ENCODE measurements at regions not wholly inside any gene's neighbourhood (a gene's known extent, or its start where the extent isn't known, plus 50 kb on each side); places are given as distances from the start of the nearest gene placed in this dataset.

- TF ChIP-seq ARID3B (CRISPR knock-in tag; IDR thresholded peaks at IDR 0.05; ENCODE audit: borderline replicate concordance) = no peak
- TF ChIP-seq SPI1 (IDR thresholded peaks at IDR 0.05; ENCODE audit: borderline replicate concordance, low read depth, low read length) = no peak
- no peak for TF ChIP-seq KHSRP (IDR thresholded peaks at IDR 0.05)
- TF ChIP-seq CHD4 (IDR thresholded peaks at IDR 0.05; ENCODE audit: insufficient read depth, insufficient replicate concordance, low read depth, low read length, poor library complexity, severe bottlenecking) = no peak
- no peak for TF ChIP-seq MAFK (IDR thresholded peaks at IDR 0.05; ENCODE audit: low read length)
- TF ChIP-seq MED1 (CRISPR knock-in tag; IDR thresholded peaks at IDR 0.05; ENCODE audit: borderline replicate concordance) = no peak
- no peak for TF ChIP-seq ZNF592 (IDR thresholded peaks at IDR 0.05)
- no peak for TF ChIP-seq PURB (CRISPR knock-in tag; IDR thresholded peaks at IDR 0.05; ENCODE audit: low read depth)
Measured at GRCh38 chr3:80445641-80446040, 677.8 kb upstream of the ROBO1 start (continued).

Measured in K562 (cell line).